Renal cortical epithelial cell (primary cell): ENCODE measurements at regions not wholly inside any gene's neighbourhood (a gene's known extent, or its start where the extent isn't known, plus 50 kb on each side); places are given as distances from the start of the nearest gene placed in this dataset.
A peak's percentile ranks its signal among the peaks of the same experiment; 100 is the strongest.

ENCODE experiments used
- DNase-seq: peaks from one replicate; pipeline ENCODE4 v3.0.0-alpha.2; 2011; ENCODE audit warnings: low read depth

DNA sequence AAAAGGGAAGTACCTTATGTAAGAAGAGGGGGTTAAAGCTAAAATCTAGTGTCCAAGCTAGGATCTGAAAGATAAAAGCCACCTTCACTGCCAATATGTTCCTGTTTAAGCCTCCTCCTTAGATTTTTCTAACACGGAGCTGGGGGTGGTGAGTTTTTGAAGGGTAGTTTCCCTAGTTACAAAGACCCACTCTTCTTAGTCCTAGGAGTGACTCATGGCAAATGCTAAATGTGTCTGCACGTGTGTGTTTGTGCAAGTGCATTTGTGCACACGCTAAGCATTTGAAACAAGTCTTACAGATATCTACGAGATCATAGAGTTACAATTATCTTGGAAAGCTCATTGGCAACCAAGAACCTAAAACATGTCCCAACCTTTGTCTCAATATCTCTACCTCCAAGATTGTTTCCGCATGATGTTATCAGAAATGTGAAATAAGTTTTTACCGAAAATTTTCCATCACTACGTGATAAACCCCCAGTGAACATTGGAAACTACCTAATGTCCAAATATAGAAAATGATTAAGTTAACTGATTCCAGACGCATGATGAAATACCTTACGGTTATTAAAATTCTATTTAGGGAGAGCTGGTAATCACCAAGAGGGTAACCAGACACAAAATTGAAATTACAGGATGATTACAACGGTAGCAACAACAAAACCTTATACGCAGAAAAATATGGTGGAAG lies 78.0 kb upstream of the HRH2 start:
- DNase-seq, result no peak

DNA sequence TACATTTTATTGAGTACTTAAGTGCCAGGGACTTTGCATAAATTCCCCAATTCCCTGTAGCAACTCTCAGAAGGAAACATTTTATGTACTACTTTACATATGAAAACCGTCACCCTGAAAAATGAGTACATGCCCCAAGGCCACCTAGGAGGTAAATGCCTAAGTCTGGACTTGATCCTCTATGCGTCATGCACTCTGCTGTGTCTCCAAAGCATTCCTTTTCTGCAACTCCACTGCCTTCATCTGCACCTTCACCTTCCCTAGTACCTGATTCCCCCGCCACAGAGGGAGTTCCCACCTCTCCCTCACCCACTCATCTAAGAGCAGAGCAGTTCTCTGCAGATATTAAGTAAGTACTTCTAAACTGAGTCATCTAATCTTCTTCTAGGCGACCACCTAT lies 75.2 kb upstream of the HRH2 start:
- no peak for DNase-seq

DNA sequence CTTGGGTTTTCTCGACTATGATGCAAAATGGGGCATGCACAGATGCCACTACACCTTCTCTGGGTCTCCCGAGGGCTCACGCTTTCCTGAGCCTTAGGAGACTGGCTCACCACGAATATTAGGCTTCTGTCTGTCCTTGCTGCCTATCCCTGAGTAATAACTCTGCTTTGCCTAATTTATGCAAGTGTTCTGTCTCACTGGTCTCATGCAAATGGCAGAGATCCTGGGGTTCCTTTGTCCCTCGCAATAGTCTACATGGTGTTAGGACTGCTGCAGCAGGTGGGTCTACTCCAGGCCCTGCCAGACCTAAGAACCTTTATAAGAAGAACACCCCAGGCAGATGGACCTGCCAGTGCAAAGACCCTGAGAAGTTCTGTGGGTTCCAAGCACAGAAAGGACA lies 72.3 kb upstream of the HRH2 start:
- no peak for DNase-seq

DNA sequence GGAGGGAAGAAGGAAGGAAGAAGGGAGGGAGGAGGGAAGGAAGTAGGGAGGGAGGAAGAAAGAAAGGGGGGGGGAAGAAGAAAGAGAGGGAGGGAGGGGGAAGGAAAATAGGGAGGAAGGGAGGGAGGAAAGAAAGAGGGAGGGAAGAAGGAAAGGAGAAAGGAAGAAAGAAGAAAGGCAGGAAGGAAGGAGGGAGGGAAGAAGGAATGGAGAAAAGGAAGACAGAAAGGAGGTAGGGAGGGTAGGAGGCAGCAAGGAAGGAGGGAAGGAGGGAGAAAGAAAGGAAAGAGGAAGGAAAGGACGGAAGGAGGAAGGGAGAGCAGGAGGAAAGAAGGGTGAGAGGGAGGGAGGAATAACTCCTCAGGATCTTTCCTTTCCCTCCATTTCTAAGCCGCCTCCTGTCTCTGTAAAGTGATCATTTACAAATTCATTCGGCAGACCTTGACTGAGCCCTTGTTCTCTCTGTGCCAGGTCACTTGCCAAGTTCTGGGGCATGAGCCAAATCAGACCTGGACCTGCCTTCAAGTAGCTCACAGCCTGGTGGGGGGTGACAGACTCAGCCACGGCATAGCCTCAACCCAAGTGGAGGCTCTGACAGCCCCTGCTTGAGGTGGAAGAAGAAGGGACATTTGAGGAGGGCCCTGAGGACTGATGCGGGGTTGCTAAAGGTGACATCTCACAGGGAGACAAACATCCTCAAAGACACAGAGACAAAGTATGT lies 69.0 kb upstream of the HRH2 start:
- no peak for DNase-seq

DNA sequence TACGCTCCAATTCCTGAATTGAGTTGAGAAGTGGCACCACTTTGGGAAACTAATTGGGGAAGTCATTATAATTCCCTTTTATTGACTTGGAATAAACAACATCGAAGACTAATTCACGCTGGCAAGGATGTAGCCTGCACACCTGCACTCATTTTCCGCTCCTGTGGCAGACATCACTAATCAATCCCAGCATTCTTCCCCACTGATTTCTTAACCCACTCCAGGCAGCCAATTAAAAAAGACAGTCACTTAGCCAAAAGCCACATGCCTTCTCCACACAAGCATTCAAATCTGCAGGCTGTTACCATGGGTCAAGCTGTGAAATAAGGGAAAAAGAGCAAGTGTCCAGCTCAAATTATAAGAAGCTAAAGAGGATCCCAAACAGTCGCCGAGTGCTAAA lies 68.2 kb upstream of the HRH2 start:
- no peak for DNase-seq

DNA sequence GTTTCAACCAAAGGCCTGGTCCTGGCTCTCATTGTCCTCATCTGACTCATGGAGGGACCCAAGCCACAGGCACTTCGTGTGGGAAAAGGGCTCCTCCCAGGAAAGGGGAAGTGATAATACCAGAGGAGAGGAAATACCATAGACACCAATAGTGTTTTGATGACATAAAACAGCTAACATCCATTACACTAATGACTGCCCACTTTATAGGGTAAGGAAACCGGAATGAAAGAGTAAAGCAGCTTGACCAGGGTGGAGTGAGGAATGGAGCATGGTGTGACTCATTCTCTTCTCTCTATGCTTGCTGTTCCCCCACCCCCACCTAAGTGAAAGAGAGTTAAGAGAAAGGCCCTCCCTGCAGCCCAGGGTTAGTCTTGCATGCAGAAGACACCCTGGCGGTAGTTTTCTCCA lies 67.4 kb upstream of the HRH2 start:
- DNase-seq, result peak; percentile 3

GRCh38 chr5:175591293-175591692 lies 66.6 kb upstream of the HRH2 start:
- DNase-seq, result no peak

DNA sequence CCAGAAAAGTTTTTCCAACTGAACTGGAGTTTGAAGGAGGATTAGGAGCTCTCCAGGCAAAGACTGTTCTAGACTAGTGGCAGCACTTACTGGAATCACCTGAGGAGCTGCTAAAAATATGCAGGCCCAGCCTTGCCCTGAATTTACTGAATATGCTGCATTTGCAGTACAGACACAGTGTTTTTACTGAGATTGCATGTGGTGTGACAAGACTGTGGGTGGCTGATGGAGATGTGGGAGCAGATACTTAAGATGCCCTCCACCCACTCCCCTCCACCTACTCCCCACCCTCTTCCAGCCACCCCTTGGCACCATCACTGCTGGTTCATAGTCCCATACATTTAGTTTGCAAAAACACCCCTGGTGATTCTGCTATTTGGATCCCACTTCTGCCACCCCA lies 64.1 kb upstream of the HRH2 start:
- no peak for DNase-seq

DNA sequence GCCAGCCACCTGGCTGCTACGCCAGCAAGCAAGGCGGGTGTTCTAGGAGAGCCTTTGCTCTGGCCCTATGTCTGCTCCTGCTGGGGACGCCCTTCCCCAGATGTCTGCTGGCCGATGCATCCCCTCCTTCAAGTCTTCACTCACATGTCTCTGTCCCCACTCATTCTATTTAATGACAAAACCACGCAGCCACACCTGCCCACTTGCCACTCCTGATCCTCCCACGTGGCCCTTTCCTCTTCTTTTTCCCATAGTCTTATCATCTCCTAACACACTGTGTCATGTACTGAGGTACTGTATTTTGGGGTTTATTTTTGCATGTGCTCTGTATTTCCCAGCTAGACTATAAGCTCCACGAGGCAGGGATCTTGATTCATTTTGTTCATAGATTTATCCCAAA lies 62.0 kb upstream of the HRH2 start:
- DNase-seq, result no peak

GRCh38 chr5:175596761-175597189 lies 61.1 kb upstream of the HRH2 start:
- no peak for DNase-seq

GRCh38 chr5:175597718-175598117 lies 60.2 kb upstream of the HRH2 start:
- no peak for DNase-seq

- no peak for DNase-seq
Measured at GRCh38 chr5:175598774-175599173, 59.1 kb upstream of the HRH2 start.

DNA sequence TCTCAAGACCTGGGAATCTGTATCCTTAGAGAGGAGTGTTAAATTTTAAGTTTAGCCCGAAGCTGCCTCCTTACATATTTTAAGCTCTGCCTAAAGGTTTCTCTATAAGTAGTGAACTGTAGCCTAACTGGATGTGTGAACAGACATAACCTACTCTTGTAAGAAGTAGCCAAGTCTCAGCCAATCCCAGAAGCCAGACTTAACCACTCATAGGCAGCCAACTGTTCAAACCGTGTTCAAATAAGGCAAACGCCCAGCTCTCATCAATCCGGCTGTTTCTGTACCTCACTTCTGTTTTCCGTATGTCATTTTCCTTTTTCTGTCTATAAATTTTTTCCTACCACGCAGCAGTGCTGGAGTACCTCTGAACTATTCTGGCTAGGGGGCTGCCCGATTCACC lies 58.7 kb upstream of the HRH2 start:
- no peak for DNase-seq

GRCh38 chr5:175603987-175604739 lies 53.7 kb upstream of the HRH2 start:
- DNase-seq, result no peak

GRCh38 chr5:175606409-175606808 lies 51.5 kb upstream of the HRH2 start:
- DNase-seq, result no peak
